ENCODE measurements at regions not wholly inside any gene's neighbourhood (a gene's known extent, or its start where the extent isn't known, plus 50 kb on each side); places are given as distances from the start of the nearest gene placed in this dataset.

DNA sequence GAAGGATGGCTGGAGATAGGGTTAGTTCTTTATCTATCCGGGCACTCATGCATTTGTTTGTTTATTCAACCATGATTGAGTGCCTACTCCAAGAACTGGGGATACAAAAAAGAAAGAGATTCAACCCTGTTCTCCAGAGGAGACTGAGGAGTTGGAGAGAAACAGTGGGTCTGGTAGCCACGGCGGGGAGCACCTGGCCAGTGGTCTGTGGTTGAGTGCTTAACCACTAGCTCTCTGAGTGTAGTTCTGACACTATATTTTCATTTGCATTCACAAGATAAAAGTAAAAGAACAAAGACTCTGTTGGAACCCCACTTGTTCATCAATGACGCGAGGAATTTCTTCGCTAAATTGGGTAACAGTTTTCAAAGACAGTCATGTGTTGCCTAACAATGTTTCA, 295.5 kb upstream of the MSX2 start:
- TF ChIP-seq POLR2A (IDR thresholded peaks at IDR 0.05; ENCODE audit: low read length): no peak
- no peak for TF ChIP-seq GATA1 (IDR thresholded peaks at IDR 0.05; ENCODE audit: low read depth, low read length)

Data from erythroblast (primary cell).